Suppressor macrophage treated with lipopolysaccharide for 4 hours (primary cell): ENCODE measurements at regions not wholly inside any gene's neighbourhood (a gene's known extent, or its start where the extent isn't known, plus 50 kb on each side); places are given as distances from the start of the nearest gene placed in this dataset.
A peak's percentile ranks its signal among the peaks of the same experiment; 100 is the strongest.

ENCODE experiments used
- DNase-seq: peaks from one replicate; pipeline ENCODE4 v3.0.0-alpha.2; 2020

GRCh38 chr5:68352166-68352565 lies 136.6 kb downstream of the PIK3R1 start:
- no peak for DNase-seq

- DNase-seq: no peak
These were observed 138.0 kb downstream of the PIK3R1 start for GRCh38 chr5:68353605-68354004.

- no peak for DNase-seq
These were observed 138.8 kb downstream of the PIK3R1 start for GRCh38 chr5:68354315-68354714.

- no peak for DNase-seq
These were observed 140.7 kb downstream of the PIK3R1 start for GRCh38 chr5:68356216-68356615.

GRCh38 chr5:68356623-68357022 lies 141.1 kb downstream of the PIK3R1 start:
- no peak for DNase-seq

GRCh38 chr5:68359699-68360098 lies 144.1 kb downstream of the PIK3R1 start:
- no peak for DNase-seq

GRCh38 chr5:68362331-68362730 lies 146.8 kb downstream of the PIK3R1 start:
- DNase-seq: no peak

- no peak for DNase-seq
These were observed 150.3 kb downstream of the PIK3R1 start for GRCh38 chr5:68365889-68366288.

- DNase-seq: no peak
These were observed 151.7 kb downstream of the PIK3R1 start for GRCh38 chr5:68367287-68367686.

- no peak for DNase-seq
These were observed 152.2 kb downstream of the PIK3R1 start for GRCh38 chr5:68367717-68368116.

- no peak for DNase-seq
These were observed 152.9 kb downstream of the PIK3R1 start for GRCh38 chr5:68368311-68369022.

GRCh38 chr5:68369023-68369359 lies 153.4 kb downstream of the PIK3R1 start:
- no peak for DNase-seq

- peak; percentile 86 for DNase-seq
These were observed 154.0 kb downstream of the PIK3R1 start for GRCh38 chr5:68369457-68370125.

GRCh38 chr5:68370196-68370595 lies 154.6 kb downstream of the PIK3R1 start:
- DNase-seq: no peak

GRCh38 chr5:68371607-68372006 lies 156.1 kb downstream of the PIK3R1 start:
- no peak for DNase-seq

- peak; percentile 82 for DNase-seq
These were observed 156.6 kb downstream of the PIK3R1 start for GRCh38 chr5:68372161-68372560.

- DNase-seq: no peak
These were observed 157.5 kb downstream of the PIK3R1 start for GRCh38 chr5:68373050-68373449.

- DNase-seq: peak; percentile 32
These were observed 159.4 kb downstream of the PIK3R1 start for GRCh38 chr5:68374796-68375518.

GRCh38 chr5:68375540-68375939 lies 160.0 kb downstream of the PIK3R1 start:
- no peak for DNase-seq

- DNase-seq: no peak
These were observed 161.4 kb downstream of the PIK3R1 start for GRCh38 chr5:68376935-68377334.

GRCh38 chr5:68377733-68378132 lies 162.2 kb downstream of the PIK3R1 start:
- DNase-seq: no peak

GRCh38 chr5:68378204-68378820 lies 162.8 kb downstream of the PIK3R1 start:
- DNase-seq: no peak

GRCh38 chr5:68379275-68380036 lies 163.9 kb downstream of the PIK3R1 start:
- DNase-seq: no peak
